ENCODE measurements at regions not wholly inside any gene's neighbourhood (a gene's known extent, or its start where the extent isn't known, plus 50 kb on each side); places are given as distances from the start of the nearest gene placed in this dataset.

GRCh38 chr6:48736501-48737206, 625.7 kb upstream of the PTCHD4 start:
- TF ChIP-seq CTCF (conservative IDR thresholded peaks at IDR 0.05 in 1 of 2, IDR thresholded peaks at IDR 0.05 in 1 of 2; ENCODE audit: extremely low read depth in 1 of 2, insufficient read depth in 1 of 2, low read depth in 1 of 2, low read length in 2 of 2) (no peak), EZH2 (IDR thresholded peaks at IDR 0.05; ENCODE audit: borderline replicate concordance, low read length) (no peak)

Data from mammary epithelial cell (primary cell).